Body of pancreas (tissue), 4 donors: ENCODE measurements at regions not wholly inside any gene's neighbourhood (a gene's known extent, or its start where the extent isn't known, plus 50 kb on each side); places are given as distances from the start of the nearest gene placed in this dataset.

Source experiments
- POLR2A ChIP-seq, 3 donors: fragments of 450-650 bp; IDR thresholded peaks; one replicate each; pipeline ENCODE4 v1.6.1; 2016; ENCODE audit warnings: antibody characterized with exemption in 3 of 3, mild to moderate bottlenecking in 2 of 3
- TF ChIP-seq, protein P1 (sequence below), 7 experiments: fragments of 450-650 bp in 4 of 7; fragments of 200-600 bp in 3 of 7; sonication (generic) in 3 of 7; IDR thresholded peaks; one replicate each; pipeline ENCODE4 v1.5.1; 2016 to 2019; ENCODE audit warnings: antibody characterized with exemption in 7 of 7

DNA sequence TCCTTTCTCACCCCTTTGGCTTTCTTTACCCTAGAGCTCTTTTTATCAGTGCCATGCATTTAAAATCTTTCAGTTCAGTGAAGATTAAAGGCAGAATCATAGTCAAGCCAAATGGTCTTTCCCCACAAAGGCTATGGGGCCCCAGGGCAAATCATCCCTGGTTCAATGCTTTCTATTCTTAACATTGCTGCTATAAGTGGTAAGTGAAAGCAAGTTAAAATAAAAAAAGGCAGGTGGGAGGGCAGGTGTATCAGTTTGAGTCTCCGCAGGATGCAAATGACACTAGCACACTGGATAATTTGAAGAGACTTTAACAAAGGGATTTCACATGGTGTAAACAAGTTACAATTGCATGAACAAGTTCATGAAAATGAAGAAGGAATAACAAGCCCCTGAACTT lies 757.4 kb downstream of the SATB2 start:
- TF ChIP-seq POLR2A (IDR thresholded peaks at IDR 0.05) = no peak
- TF ChIP-seq, protein P1, sequence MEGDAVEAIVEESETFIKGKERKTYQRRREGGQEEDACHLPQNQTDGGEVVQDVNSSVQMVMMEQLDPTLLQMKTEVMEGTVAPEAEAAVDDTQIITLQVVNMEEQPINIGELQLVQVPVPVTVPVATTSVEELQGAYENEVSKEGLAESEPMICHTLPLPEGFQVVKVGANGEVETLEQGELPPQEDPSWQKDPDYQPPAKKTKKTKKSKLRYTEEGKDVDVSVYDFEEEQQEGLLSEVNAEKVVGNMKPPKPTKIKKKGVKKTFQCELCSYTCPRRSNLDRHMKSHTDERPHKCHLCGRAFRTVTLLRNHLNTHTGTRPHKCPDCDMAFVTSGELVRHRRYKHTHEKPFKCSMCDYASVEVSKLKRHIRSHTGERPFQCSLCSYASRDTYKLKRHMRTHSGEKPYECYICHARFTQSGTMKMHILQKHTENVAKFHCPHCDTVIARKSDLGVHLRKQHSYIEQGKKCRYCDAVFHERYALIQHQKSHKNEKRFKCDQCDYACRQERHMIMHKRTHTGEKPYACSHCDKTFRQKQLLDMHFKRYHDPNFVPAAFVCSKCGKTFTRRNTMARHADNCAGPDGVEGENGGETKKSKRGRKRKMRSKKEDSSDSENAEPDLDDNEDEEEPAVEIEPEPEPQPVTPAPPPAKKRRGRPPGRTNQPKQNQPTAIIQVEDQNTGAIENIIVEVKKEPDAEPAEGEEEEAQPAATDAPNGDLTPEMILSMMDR (IDR thresholded peaks at IDR 0.05) = no peak
